ENCODE measurements at regions not wholly inside any gene's neighbourhood (a gene's known extent, or its start where the extent isn't known, plus 50 kb on each side); places are given as distances from the start of the nearest gene placed in this dataset.
A peak's percentile ranks its signal among the peaks of the same experiment; 100 is the strongest.

- TF ChIP-seq CTCF (IDR thresholded peaks at IDR 0.05; ENCODE audit: partially characterized antibody, unreplicated experiment), result no peak
- Mint-ChIP-seq H3K9me3 (ENCODE audit: unreplicated experiment) (peaks cover 6% of the 10 kb centered on the region), H3K27me3 (ENCODE audit: unreplicated experiment) (peaks cover 5% of the 10 kb centered on the region)
These were observed 94.4 kb upstream of the SERTAD2 start for GRCh38 chr2:64748147-64748546.

GRCh38 chr2:64748561-64748960 is 94.8 kb upstream of the SERTAD2 start:
- H3K4me3 Mint-ChIP-seq (ENCODE audit: unreplicated experiment), result no peak overlapping the region
- H3K36me3 Mint-ChIP-seq (ENCODE audit: unreplicated experiment), result no peaks in the 10 kb centered on the region

More at GRCh38 chr2:64748147-64748546, 94.4 kb upstream of the SERTAD2 start:
- Mint-ChIP-seq H3K36me3 (ENCODE audit: unreplicated experiment) (no peaks in the 10 kb centered on the region), H3K4me3 (ENCODE audit: unreplicated experiment) (no peak overlapping the region), H3K27ac (ENCODE audit: unreplicated experiment) (no peak overlapping the region), H3K4me1 (ENCODE audit: low read depth, unreplicated experiment) (peaks cover 7% of the 10 kb centered on the region)
- DNase-seq, result no peak

GRCh38 chr2:64749446-64749845 is 95.7 kb upstream of the SERTAD2 start:
- peaks cover 7% of the 10 kb centered on the region for H3K4me1 Mint-ChIP-seq (ENCODE audit: low read depth, unreplicated experiment)
- no peaks in the 10 kb centered on the region for H3K36me3 Mint-ChIP-seq (ENCODE audit: unreplicated experiment)
- no peak for TF ChIP-seq CTCF (IDR thresholded peaks at IDR 0.05; ENCODE audit: partially characterized antibody, unreplicated experiment)
- peaks cover 5% of the 10 kb centered on the region for H3K27me3 Mint-ChIP-seq (ENCODE audit: unreplicated experiment)
- peak overlapping the region; percentile 96 for H3K27ac Mint-ChIP-seq (ENCODE audit: unreplicated experiment)
- H3K4me3 Mint-ChIP-seq (ENCODE audit: unreplicated experiment), result peak overlapping the region; percentile 99
- H3K9me3 Mint-ChIP-seq (ENCODE audit: unreplicated experiment), result peaks cover 6% of the 10 kb centered on the region
- no peak for DNase-seq

More at GRCh38 chr2:64748561-64748960, 94.8 kb upstream of the SERTAD2 start:
- Mint-ChIP-seq H3K9me3 (ENCODE audit: unreplicated experiment) (peaks cover 6% of the 10 kb centered on the region), H3K4me1 (ENCODE audit: low read depth, unreplicated experiment) (peaks cover 7% of the 10 kb centered on the region), H3K27ac (ENCODE audit: unreplicated experiment) (no peak overlapping the region), H3K27me3 (ENCODE audit: unreplicated experiment) (peaks cover 5% of the 10 kb centered on the region)
- no peak for DNase-seq
- no peak for TF ChIP-seq CTCF (IDR thresholded peaks at IDR 0.05; ENCODE audit: partially characterized antibody, unreplicated experiment)

- Mint-ChIP-seq H3K4me1 (ENCODE audit: low read depth, unreplicated experiment) (peaks cover 7% of the 10 kb centered on the region), H3K27ac (ENCODE audit: unreplicated experiment) (peak overlapping the region; percentile 96), H3K4me3 (ENCODE audit: unreplicated experiment) (peak overlapping the region; percentile 99), H3K9me3 (ENCODE audit: unreplicated experiment) (peaks cover 6% of the 10 kb centered on the region), H3K27me3 (ENCODE audit: unreplicated experiment) (peaks cover 5% of the 10 kb centered on the region), H3K36me3 (ENCODE audit: unreplicated experiment) (no peaks in the 10 kb centered on the region)
- no peak for TF ChIP-seq CTCF (IDR thresholded peaks at IDR 0.05; ENCODE audit: partially characterized antibody, unreplicated experiment)
- peak; percentile 65 for DNase-seq
These were observed 96.5 kb upstream of the SERTAD2 start for GRCh38 chr2:64750001-64750816.

- peak overlapping the region; percentile 99 for H3K4me3 Mint-ChIP-seq (ENCODE audit: unreplicated experiment)
- H3K9me3 Mint-ChIP-seq (ENCODE audit: unreplicated experiment), result peaks cover 7% of the 10 kb centered on the region
- no peak for TF ChIP-seq CTCF (IDR thresholded peaks at IDR 0.05; ENCODE audit: partially characterized antibody, unreplicated experiment)
- H3K27ac Mint-ChIP-seq (ENCODE audit: unreplicated experiment), result peak overlapping the region; percentile 96
- H3K36me3 Mint-ChIP-seq (ENCODE audit: unreplicated experiment), result peaks cover 2% of the 10 kb centered on the region
- peak; percentile 97 for DNase-seq
- H3K4me1 Mint-ChIP-seq (ENCODE audit: low read depth, unreplicated experiment), result peaks cover 7% of the 10 kb centered on the region
- H3K27me3 Mint-ChIP-seq (ENCODE audit: unreplicated experiment), result peaks cover 5% of the 10 kb centered on the region
These were observed 97.1 kb upstream of the SERTAD2 start for GRCh38 chr2:64750817-64751285.
